GM18951 (cell line): ENCODE measurements at regions not wholly inside any gene's neighbourhood (a gene's known extent, or its start where the extent isn't known, plus 50 kb on each side); places are given as distances from the start of the nearest gene placed in this dataset.

Experiments used
- POLR2A ChIP-seq: IDR thresholded peaks from 4 replicates; pipeline ENCODE4 v1.6.1; 2011; ENCODE audit warnings: mild to moderate bottlenecking; ENCODE audit not compliant: insufficient read length, insufficient read depth; ENCODE audit errors: extremely low read depth
- in situ Hi-C: fragments of 300-500 bp; cut with MboI; formaldehyde crosslinking; loops from one replicate; pipeline ENCODE4 v1.12.0; 2022; ENCODE audit warnings: low sequenced_read_pairs, mixed read lengths, inconsistent platforms; ENCODE audit not compliant: unreplicated experiment

DNA sequence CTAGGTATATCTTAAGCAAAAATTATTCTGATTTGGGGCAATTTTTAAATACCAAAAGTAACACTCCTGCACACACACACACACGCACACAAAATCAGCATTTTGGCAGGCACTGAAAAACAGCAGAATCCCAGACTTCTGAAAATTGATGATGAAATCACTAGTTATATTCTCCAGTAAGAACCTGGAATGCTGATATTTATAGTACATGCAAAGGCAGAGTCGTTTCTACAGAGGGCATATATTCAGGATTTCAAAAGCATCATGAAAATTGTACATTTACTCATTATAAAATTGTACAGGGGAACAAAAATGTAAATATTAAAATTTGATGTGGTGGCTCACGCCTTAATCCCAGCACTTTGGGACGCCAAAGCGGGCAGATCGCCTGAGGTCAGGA lies 352.5 kb upstream of the PITX2 start:
- TF ChIP-seq POLR2A: no peak
- in situ Hi-C loops: no loop called here

DNA sequence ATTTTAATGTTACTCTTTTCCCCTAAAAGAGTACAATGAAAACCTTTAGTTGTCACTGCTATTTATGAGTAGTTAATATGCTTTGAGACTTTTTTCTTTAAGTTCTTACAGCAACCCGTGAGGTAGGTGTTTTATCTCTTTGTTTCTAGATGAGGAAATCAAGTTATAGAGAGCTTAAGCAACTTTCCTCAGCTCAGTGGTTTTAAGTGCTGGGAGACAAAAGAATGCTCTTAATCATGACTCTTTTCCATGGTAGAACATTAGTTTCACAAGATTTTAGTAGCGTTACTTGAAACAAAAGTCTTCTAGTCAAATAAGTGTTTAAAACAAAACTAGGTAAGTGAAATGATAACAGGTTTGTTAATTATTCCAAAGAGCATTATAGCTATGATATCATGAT lies 354.7 kb upstream of the PITX2 start:
- TF ChIP-seq POLR2A: no peak
- in situ Hi-C loops: no loop called here

DNA sequence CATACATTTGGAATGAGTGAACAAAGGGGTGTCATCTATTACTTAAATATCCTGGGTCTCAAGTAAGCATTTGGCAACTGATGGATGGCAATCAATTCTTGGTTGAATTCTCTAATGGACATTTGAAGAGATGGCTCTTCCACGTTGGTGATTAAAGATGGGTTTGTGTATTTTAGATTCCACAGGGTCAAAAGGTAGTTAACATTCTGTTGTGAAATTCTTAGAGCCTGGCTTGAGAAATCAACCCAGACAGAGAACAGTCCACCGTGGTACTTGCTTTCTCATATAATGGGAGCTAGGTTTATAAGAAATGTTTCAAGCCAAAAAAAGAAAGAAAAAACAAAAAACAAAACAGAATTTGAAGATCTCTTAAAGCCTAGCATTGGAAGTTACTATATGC lies 355.9 kb upstream of the PITX2 start:
- in situ Hi-C loops: no loop called here
- TF ChIP-seq POLR2A: no peak

DNA sequence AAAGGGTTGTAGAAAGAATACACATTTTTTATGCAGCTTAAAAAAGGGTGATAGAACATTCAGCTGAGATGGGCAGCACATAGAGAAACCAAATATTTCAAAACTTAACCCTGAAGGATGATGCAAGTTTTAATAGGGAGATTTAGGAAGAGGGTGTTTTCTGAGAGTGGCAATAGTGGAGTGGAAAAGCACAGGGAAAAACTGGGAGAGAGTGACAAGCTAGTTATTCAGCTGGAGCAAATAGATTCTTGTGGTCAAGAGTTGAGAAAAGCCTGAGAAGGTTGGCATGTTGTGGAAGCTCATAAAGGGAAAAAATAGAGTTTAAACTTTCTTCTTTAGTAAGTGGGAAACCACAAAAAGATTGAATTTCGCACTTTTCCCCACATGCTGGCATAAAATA lies 359.6 kb upstream of the PITX2 start:
- no peak for TF ChIP-seq POLR2A
- in situ Hi-C loops: no loop called here

DNA sequence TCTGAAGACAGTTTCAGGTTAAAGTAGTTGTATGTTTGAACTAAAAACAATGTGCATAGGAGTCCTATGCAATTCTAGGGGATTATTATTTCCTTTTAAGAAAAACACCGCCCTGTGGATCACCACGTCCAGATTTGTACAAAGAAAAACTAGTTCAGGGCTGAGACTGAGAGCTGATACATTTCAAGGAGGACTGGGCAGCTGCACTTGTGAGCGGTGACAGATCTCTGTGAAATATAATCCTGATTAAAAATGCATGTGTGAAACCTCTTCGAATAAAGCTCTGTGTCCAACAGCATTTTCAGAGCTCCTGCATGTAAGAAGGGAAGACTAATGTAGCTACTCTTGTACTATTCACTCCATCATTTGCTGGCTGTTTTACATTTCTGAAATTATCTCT lies 365.8 kb upstream of the PITX2 start:
- TF ChIP-seq POLR2A: no peak
- in situ Hi-C loops: no loop called here

DNA sequence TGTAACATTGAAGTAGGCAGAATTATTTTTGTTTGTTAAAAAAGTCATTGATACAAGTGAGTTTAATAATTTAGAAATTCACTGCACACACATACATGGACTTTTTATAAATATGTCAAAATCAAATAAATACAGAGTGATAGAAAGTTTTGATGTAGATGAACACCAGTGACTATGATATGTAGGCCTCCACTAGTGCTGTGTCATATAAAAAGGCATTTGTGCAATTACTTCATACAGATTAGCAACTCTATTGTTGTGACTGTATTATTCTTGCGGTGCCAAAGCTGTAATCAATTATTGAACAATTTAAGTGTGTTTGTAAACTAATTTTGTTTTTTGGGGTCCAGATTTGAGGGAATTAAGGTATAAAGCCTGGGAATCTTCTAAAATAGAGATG lies 366.2 kb upstream of the PITX2 start:
- TF ChIP-seq POLR2A: no peak
- in situ Hi-C loops: no loop called here

DNA sequence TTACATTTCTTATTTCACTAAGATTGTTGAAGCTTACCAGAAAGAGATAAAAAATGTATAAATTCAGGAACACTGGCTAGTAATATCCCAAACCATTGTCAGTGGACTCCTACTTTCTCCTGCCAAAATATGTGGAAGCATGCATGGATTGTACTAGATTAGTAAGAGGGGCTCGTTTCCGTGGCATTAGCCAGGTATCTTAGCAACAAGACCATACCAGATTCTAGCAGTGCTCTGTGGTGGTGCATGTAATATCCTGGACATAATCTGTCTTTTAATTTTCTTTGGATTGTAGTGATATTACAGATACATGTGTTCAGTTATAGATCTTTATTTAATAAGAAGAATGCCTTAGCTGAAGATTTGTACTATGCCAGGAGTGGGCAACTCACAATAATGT lies 371.9 kb upstream of the PITX2 start:
- in situ Hi-C loops: no loop called here
- no peak for TF ChIP-seq POLR2A

DNA sequence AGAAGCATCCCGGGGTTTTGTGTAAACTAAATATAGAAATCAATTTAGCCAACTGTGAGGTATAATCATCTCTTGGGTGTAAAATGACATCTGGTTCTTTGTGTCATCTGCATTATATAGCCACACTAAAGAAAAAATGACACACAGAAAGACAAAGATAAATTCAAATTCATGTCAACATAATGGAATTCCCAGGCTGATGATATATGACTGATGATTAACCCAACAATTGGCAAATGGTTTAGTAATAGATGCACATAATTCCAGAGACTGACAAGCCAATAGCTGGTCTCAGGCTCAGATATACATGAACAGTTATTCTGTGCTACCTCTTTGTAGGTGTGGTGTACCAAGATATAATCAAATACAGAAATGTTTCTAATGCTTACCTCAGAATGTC lies 375.4 kb upstream of the PITX2 start:
- no peak for TF ChIP-seq POLR2A
- in situ Hi-C loops: no loop called here

DNA sequence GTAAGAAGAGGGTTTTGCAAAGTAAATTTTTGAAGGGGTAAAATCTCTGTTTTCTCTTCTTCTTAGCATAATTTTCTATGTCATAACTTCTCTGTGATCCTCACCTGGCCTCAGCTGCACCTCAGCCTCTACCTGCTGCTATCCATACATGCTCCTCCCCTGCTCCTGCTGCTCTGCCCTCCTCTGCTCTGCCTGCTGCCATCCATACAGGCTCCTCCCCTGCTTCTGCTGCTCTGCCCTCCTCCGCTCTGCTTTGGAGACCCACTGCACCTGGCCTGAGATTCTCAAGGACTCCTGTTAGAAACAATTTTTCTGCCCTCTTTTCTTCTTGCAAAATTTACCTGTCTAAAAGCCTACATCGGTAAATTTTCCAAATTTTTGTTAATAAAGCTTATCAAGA lies 388.6 kb upstream of the PITX2 start:
- in situ Hi-C loops: no loop called here
- no peak for TF ChIP-seq POLR2A

DNA sequence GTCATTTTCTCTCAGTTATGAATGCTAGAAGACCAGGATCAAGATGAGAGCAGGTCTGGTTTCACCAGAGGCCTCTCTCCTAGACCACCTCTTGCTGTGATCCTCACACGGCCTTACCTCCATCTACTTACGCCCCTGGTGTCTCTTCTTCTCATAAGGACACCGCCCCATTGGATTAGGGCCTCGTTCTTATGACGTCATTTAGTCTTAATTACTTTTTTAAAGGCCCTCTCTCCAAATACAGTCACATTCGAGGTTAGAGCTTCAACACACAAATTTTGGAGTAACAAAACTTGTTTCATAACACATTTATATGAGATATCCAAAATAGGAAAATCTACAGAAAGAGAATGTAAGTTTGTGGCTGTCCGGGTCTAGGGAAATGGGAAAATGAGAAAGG lies 391.0 kb upstream of the PITX2 start:
- in situ Hi-C loops: no loop called here
- no peak for TF ChIP-seq POLR2A

DNA sequence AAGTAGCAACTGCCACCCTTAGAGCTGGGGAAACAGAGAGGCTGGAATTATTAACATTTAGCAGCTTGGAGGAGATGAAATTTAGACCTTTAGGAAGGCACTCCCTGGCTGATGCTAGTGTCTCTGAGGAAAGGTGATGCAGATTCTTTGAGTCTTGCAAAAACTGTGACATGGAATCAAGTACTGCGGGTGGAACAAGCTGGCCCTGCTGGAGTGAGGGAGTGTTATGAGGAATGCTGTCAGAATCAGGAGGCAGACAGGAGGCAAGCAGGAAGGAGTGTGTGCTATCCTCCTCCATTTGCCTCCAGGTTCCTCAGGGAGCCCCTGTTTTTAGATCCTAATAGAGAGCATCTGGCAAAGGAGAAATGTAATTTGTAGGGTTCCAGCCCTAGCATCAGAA lies 391.7 kb upstream of the PITX2 start:
- no peak for TF ChIP-seq POLR2A
- in situ Hi-C loops: no loop called here

DNA sequence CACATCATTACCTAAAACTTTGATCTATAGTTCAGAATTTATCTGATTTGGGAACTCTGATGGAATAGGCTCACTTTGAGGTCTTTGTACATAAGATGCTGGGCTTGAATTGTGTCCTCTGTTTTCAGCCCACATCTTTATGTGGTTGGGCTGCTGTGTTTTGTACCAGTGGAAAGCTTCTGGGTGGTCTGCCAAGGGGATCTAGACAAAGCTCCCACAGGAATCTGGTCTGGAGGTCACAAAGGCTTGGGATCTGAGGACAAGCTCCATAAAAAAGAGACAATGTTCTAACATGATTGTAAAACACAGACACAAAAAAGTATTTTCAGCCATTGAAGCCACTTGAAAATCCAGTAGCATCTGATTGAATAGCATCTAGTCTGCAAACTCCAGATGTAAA lies 393.5 kb upstream of the PITX2 start:
- in situ Hi-C loops: no loop called here
- TF ChIP-seq POLR2A: no peak

DNA sequence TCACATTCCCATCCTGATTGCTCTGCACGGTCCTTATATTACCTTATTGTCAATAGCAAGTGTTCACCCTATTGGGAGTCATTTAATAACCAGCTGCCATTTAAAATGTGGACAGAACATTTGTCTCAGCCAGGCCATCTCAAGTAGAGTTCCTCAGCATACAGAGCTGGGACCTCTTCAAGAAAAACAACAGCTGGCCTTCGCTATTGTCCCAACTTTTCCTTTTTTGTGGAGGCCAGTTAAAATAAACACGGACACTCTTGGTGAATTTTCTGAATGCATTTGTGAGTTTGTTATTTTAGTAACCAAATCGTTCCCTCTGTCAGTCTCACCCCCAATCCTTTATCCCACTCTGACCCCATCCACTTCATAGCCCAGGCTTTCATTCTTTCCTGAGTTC lies 395.3 kb upstream of the PITX2 start:
- no peak for TF ChIP-seq POLR2A
- in situ Hi-C loops: no loop called here

DNA sequence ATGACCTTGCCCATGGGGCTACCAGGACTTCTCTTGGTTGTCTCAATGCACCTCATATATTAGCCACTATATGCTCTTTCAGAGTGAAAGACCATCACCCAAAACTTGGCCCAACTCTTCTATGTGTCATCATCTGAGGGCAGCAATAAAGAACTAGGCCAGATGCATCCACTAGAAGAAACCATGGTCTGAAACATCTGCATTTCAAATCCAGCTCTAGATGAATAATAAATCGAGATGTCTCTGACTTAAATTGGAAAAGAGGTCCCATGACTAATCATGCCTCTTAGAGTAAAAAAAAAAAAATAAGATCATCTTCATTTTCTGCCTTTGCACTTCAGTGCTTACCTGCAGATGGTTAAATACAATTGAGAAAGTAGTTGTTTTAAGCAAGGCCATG lies 397.6 kb upstream of the PITX2 start:
- no peak for TF ChIP-seq POLR2A
- in situ Hi-C loops: no loop called here

DNA sequence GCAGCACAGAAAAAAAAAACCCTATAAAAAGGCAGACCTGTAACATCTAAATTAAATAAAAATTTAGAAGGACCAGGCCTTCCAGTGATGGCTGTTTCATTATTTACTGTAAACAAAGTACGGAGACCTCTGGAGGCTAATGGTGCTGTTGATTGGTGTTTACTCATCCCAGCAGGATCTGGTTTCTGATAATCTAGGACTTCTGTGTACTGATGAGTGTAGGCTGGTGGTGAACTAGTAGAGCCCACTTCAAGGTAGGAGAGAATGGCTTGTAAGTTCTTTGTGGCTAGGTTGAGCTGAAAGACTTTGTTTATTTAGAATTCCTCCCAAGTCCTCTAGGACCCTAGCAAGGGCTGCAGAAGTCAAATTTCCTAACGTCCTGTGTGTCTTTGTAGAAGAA lies 398.1 kb upstream of the PITX2 start:
- TF ChIP-seq POLR2A: no peak
- in situ Hi-C loops: no loop called here
